Transverse colon (tissue), 4 donors: ENCODE measurements at regions not wholly inside any gene's neighbourhood (a gene's known extent, or its start where the extent isn't known, plus 50 kb on each side); places are given as distances from the start of the nearest gene placed in this dataset.

Experiments used
- CTCF ChIP-seq, 5 experiments: fragments of 200-600 bp in 3 of 5; fragments of 450-650 bp in 2 of 5; sonication (generic) in 3 of 5; IDR thresholded peaks; 1 replicate in 2 of 5; 2 replicates in 3 of 5; pipeline ENCODE4 v1.5.1; 2016 to 2017; ENCODE audit warnings: antibody characterized with exemption in 5 of 5, inconsistent platforms in 3 of 5, mild to moderate bottlenecking in 2 of 5, moderate library complexity in 1 of 5
- POLR2A ChIP-seq: fragments of 450-650 bp; IDR thresholded peaks from one replicate; pipeline ENCODE4 v1.6.1; 2016; ENCODE audit warnings: antibody characterized with exemption, mild to moderate bottlenecking, moderate library complexity
- POLR2AphosphoS5 ChIP-seq, 3 donors: sonication (generic); formaldehyde crosslinking; IDR thresholded peaks; one replicate each; pipeline ENCODE4 v1.6.1; 2016; ENCODE audit warnings: antibody characterized with exemption in 3 of 3

- TF ChIP-seq POLR2A (no peak), CTCF (IDR thresholded peaks at IDR 0.05) (no peak), POLR2AphosphoS5 (IDR thresholded peaks at IDR 0.05) (no peak)
These were observed 266.8 kb downstream of the TTC6 start for GRCh38 chr14:37862263-37862662.
